GM19324 (cell line): ENCODE measurements at regions not wholly inside any gene's neighbourhood (a gene's known extent, or its start where the extent isn't known, plus 50 kb on each side); places are given as distances from the start of the nearest gene placed in this dataset.
"Not testable (repeated sequence)": the region's sequence is repeated elsewhere in the genome, so short reads cannot be mapped to it uniquely, and the experiment has no call there.

Experiments
- ATAC-seq: cut with Tn5 transposase; IDR thresholded peaks from one replicate; pipeline ENCODE4 v1.9.1; 2021; ENCODE audit warnings: mild to moderate bottlenecking, moderate library complexity; ENCODE audit not compliant: unreplicated experiment, low FRiP score

GRCh38 chrX:68978655-68979054, 149.8 kb downstream of the EFNB1 start:
- no peak for ATAC-seq

- ATAC-seq: no peak
Measured at GRCh38 chrX:68978255-68978654, 149.4 kb downstream of the EFNB1 start.

GRCh38 chrX:68953331-68953730, 124.5 kb downstream of the EFNB1 start:
- ATAC-seq: no peak

- not testable (repeated sequence) for ATAC-seq
Measured at GRCh38 chrX:68951942-68952619, 123.3 kb downstream of the EFNB1 start.

GRCh38 chrX:68950937-68951336, 122.1 kb downstream of the EFNB1 start:
- no peak for ATAC-seq

GRCh38 chrX:68947882-68948605, 119.2 kb downstream of the EFNB1 start:
- no peak for ATAC-seq

GRCh38 chrX:68945603-68946228, 116.9 kb downstream of the EFNB1 start:
- no peak for ATAC-seq

GRCh38 chrX:68945081-68945602, 116.3 kb downstream of the EFNB1 start:
- no peak for ATAC-seq

- no peak for ATAC-seq
Measured at GRCh38 chrX:68944211-68944610, 115.4 kb downstream of the EFNB1 start.

GRCh38 chrX:68942840-68943239, 114.0 kb downstream of the EFNB1 start:
- ATAC-seq: no peak

- ATAC-seq: no peak
Measured at GRCh38 chrX:68942104-68942503, 113.3 kb downstream of the EFNB1 start.

- no peak for ATAC-seq
Measured at GRCh38 chrX:68941385-68941952, 112.6 kb downstream of the EFNB1 start.

GRCh38 chrX:68940601-68941000, 111.8 kb downstream of the EFNB1 start:
- ATAC-seq: no peak

- no peak for ATAC-seq
Measured at GRCh38 chrX:68939868-68940267, 111.0 kb downstream of the EFNB1 start.

- ATAC-seq: no peak
Measured at GRCh38 chrX:68938244-68939004, 109.6 kb downstream of the EFNB1 start.

- ATAC-seq: no peak
Measured at GRCh38 chrX:68937581-68937980, 108.8 kb downstream of the EFNB1 start.

GRCh38 chrX:68936608-68937007, 107.8 kb downstream of the EFNB1 start:
- ATAC-seq: no peak

- ATAC-seq: no peak
Measured at GRCh38 chrX:68936126-68936525, 107.3 kb downstream of the EFNB1 start.

- no peak for ATAC-seq
Measured at GRCh38 chrX:68935362-68935761, 106.5 kb downstream of the EFNB1 start.

GRCh38 chrX:68934922-68935321, 106.1 kb downstream of the EFNB1 start:
- no peak for ATAC-seq
